ENCODE measurements at regions not wholly inside any gene's neighbourhood (a gene's known extent, or its start where the extent isn't known, plus 50 kb on each side); places are given as distances from the start of the nearest gene placed in this dataset.

DNA sequence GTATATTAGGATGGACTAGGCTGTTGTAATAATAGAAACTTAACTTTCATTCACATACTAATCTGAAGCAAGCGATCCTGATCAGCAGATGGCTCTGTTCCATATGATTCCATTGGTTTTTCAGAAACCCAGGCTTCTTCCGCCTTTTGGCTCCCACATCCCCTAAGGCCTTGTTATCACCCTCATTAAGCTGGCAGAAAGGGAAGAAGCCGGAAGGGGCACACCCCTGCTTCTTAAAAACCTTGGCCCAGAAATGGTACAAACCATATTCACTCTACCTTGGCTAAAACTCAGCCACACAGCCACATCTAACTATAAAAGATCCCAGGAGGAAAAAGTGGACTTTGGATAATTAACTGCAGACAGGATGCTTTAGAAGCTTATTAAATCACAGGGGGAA, 329.2 kb downstream of the PCNX1 start:
- no peaks in the 10 kb centered on the region for H3K4me1 ChIP-seq (ENCODE audit: control insufficient read depth in 2 of 3, insufficient read depth in 2 of 3, low read depth in 1 of 3, low read length in 3 of 3)
- H3K27ac ChIP-seq (ENCODE audit: low read depth in 2 of 2, low read length in 2 of 2) = no peak overlapping the region
- intact Hi-C loops (cut with DNase I) = no loop called here
- H3K9ac ChIP-seq (ENCODE audit: low read length in 3 of 3) = no peak overlapping the region
- no peak for DNase-seq
- no peaks in the 10 kb centered on the region for H3K9me3 ChIP-seq (ENCODE audit: control insufficient read depth in 2 of 3, insufficient read depth in 1 of 3, low read length in 3 of 3)
- no peak overlapping the region for H3K4me3 ChIP-seq (ENCODE audit: low read length in 3 of 3)
- TF ChIP-seq, protein P1, sequence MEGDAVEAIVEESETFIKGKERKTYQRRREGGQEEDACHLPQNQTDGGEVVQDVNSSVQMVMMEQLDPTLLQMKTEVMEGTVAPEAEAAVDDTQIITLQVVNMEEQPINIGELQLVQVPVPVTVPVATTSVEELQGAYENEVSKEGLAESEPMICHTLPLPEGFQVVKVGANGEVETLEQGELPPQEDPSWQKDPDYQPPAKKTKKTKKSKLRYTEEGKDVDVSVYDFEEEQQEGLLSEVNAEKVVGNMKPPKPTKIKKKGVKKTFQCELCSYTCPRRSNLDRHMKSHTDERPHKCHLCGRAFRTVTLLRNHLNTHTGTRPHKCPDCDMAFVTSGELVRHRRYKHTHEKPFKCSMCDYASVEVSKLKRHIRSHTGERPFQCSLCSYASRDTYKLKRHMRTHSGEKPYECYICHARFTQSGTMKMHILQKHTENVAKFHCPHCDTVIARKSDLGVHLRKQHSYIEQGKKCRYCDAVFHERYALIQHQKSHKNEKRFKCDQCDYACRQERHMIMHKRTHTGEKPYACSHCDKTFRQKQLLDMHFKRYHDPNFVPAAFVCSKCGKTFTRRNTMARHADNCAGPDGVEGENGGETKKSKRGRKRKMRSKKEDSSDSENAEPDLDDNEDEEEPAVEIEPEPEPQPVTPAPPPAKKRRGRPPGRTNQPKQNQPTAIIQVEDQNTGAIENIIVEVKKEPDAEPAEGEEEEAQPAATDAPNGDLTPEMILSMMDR (IDR thresholded peaks at IDR 0.05; ENCODE audit: borderline replicate concordance, extremely low read depth, insufficient read depth) = no peak
- H3K27me3 ChIP-seq (ENCODE audit: control insufficient read depth, insufficient read depth, low read length) = no peaks in the 10 kb centered on the region
- FAIRE-seq = no peak
- H3K36me3 ChIP-seq (ENCODE audit: control insufficient read depth in 2 of 3, insufficient read depth in 3 of 3, low read length in 3 of 3) = no peaks in the 10 kb centered on the region

DNA sequence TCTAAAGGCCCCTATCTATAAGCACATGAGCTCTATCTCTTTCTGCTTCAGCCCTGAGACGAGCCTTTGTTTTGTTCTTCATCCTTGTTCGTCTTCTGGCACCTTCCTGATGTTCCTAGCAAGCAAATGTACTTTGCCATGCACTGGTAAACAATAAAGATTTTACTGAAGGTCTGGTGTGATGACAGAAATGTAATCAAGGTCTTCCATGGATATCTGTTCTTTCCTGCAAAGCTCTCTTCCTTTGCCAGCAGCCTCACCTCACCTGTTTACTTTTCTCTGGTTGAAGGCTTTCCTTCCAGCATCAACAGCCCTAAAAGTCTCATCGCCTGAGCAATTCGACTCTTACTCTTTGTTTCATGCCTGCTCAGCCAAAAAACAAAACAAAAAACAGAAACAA, 330.3 kb downstream of the PCNX1 start:
- intact Hi-C loops (cut with DNase I) = no loop called here
- H3K27ac ChIP-seq (ENCODE audit: low read depth in 2 of 2, low read length in 2 of 2) = no peak overlapping the region
- H3K36me3 ChIP-seq (ENCODE audit: control insufficient read depth in 2 of 3, insufficient read depth in 3 of 3, low read length in 3 of 3) = no peaks in the 10 kb centered on the region
- FAIRE-seq (no peak), DNase-seq (peak in 1 of 5 donors; percentile 16)
- no peaks in the 10 kb centered on the region for H3K27me3 ChIP-seq (ENCODE audit: control insufficient read depth, insufficient read depth, low read length)
- TF ChIP-seq, protein P1 (IDR thresholded peaks at IDR 0.05; ENCODE audit: borderline replicate concordance, extremely low read depth, insufficient read depth) = no peak
- H3K9me3 ChIP-seq (ENCODE audit: control insufficient read depth in 2 of 3, insufficient read depth in 1 of 3, low read length in 3 of 3) = no peaks in the 10 kb centered on the region
- H3K4me1 ChIP-seq (ENCODE audit: control insufficient read depth in 2 of 3, insufficient read depth in 2 of 3, low read depth in 1 of 3, low read length in 3 of 3) = no peaks in the 10 kb centered on the region
- H3K9ac ChIP-seq (ENCODE audit: low read length in 3 of 3) = no peak overlapping the region
- no peak overlapping the region for H3K4me3 ChIP-seq (ENCODE audit: low read length in 3 of 3)

DNA sequence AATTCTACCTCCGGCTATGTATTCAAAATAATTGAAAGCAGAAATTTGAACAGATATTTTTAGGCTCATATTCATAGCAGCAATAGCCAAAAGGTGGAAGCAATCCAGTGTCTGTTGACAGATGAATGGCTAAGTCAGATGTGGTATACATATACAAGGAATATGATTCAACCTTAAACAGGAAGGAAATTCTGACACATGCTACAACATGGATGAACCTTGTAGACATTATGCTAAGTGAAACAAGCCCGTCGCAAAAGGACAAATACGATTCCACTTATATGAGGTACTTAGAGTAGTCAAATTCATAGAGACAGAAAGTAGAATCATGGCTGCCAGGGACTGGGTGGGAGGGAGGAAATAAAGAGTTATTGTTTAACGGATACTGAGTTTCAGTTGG, 331.6 kb downstream of the PCNX1 start:
- no peak overlapping the region for H3K4me3 ChIP-seq (ENCODE audit: low read length in 3 of 3)
- H3K36me3 ChIP-seq (ENCODE audit: control insufficient read depth in 2 of 3, insufficient read depth in 3 of 3, low read length in 3 of 3) = no peaks in the 10 kb centered on the region
- no peaks in the 10 kb centered on the region for H3K27me3 ChIP-seq (ENCODE audit: control insufficient read depth, insufficient read depth, low read length)
- no peaks in the 10 kb centered on the region for H3K4me1 ChIP-seq (ENCODE audit: control insufficient read depth in 2 of 3, insufficient read depth in 2 of 3, low read depth in 1 of 3, low read length in 3 of 3)
- no peak overlapping the region for H3K27ac ChIP-seq (ENCODE audit: low read depth in 2 of 2, low read length in 2 of 2)
- intact Hi-C loops (cut with DNase I) = no loop called here
- DNase-seq (no peak), FAIRE-seq (no peak)
- no peak overlapping the region for H3K9ac ChIP-seq (ENCODE audit: low read length in 3 of 3)
- TF ChIP-seq, protein P1 (IDR thresholded peaks at IDR 0.05; ENCODE audit: borderline replicate concordance, extremely low read depth, insufficient read depth) = no peak
- H3K9me3 ChIP-seq (ENCODE audit: control insufficient read depth in 2 of 3, insufficient read depth in 1 of 3, low read length in 3 of 3) = no peaks in the 10 kb centered on the region

DNA sequence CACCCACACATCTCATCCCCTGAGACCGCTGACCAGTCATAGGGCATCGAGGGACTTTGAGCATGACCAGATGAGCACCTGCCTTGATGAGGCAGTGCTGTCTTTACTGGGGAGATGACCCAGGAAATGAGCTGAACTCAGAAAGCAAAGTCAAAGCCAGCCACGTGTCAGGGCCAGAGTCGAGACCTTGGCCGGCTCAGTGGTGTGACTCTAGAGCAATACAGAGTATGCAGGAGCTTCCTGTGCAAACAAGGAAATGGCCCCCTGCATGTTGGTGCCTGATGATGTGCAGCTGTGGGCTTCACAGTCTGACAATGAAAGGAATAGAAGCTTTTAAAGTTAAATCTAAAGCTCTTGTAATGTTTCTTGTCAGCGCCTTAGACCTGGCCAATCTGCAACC, 332.9 kb downstream of the PCNX1 start:
- H3K36me3 ChIP-seq (ENCODE audit: control insufficient read depth in 2 of 3, insufficient read depth in 3 of 3, low read length in 3 of 3) = no peaks in the 10 kb centered on the region
- H3K27me3 ChIP-seq (ENCODE audit: control insufficient read depth, insufficient read depth, low read length) = no peaks in the 10 kb centered on the region
- H3K4me3 ChIP-seq (ENCODE audit: low read length in 3 of 3) = no peak overlapping the region
- no peaks in the 10 kb centered on the region for H3K9me3 ChIP-seq (ENCODE audit: control insufficient read depth in 2 of 3, insufficient read depth in 1 of 3, low read length in 3 of 3)
- no peak overlapping the region for H3K27ac ChIP-seq (ENCODE audit: low read depth in 2 of 2, low read length in 2 of 2)
- no peak overlapping the region for H3K9ac ChIP-seq (ENCODE audit: low read length in 3 of 3)
- intact Hi-C loops (cut with DNase I) = no loop called here
- peak in 1 of 5 donors; percentile 34 for DNase-seq
- no peak for FAIRE-seq
- no peaks in the 10 kb centered on the region for H3K4me1 ChIP-seq (ENCODE audit: control insufficient read depth in 2 of 3, insufficient read depth in 2 of 3, low read depth in 1 of 3, low read length in 3 of 3)
- TF ChIP-seq, protein P1 (IDR thresholded peaks at IDR 0.05; ENCODE audit: borderline replicate concordance, extremely low read depth, insufficient read depth) = no peak

All from kidney (tissue), 13 donors.